Bronchial epithelial cell (primary cell): ENCODE measurements at regions not wholly inside any gene's neighbourhood (a gene's known extent, or its start where the extent isn't known, plus 50 kb on each side); places are given as distances from the start of the nearest gene placed in this dataset.
A peak's percentile ranks its signal among the peaks of the same experiment; 100 is the strongest.

ENCODE experiments used
- DNase-seq: peaks from one replicate; pipeline ENCODE4 v3.0.0-alpha.2; 2010; ENCODE audit warnings: low read depth
- FAIRE-seq: peaks from 2 replicates; lab custom pipeline; 2011; peaks lifted over from hg19 to GRCh38; lab: Jason Lieb, UNC
- H3K27me3 ChIP-seq: 2 replicates; pipeline ENCODE4 v1.5.1; 2011; ENCODE audit warnings: low read length; ENCODE audit not compliant: control insufficient read depth, insufficient read depth
- H3K36me3 ChIP-seq: 2 replicates; pipeline ENCODE4 v1.5.1; 2011; ENCODE audit warnings: low read length; ENCODE audit not compliant: control insufficient read depth, insufficient read depth
- H3K4me3 ChIP-seq: 2 replicates; pipeline ENCODE4 v1.5.1; 2011; ENCODE audit warnings: mild to moderate bottlenecking, low read depth, low read length, control low read depth
- TF ChIP-seq, protein P1 (sequence below): IDR thresholded peaks from 2 replicates; pipeline ENCODE4 v1.5.1; 2011; ENCODE audit warnings: mild to moderate bottlenecking, moderate library complexity, low read length, control low read depth, inconsistent platforms; ENCODE audit not compliant: insufficient read depth, severe bottlenecking

DNA sequence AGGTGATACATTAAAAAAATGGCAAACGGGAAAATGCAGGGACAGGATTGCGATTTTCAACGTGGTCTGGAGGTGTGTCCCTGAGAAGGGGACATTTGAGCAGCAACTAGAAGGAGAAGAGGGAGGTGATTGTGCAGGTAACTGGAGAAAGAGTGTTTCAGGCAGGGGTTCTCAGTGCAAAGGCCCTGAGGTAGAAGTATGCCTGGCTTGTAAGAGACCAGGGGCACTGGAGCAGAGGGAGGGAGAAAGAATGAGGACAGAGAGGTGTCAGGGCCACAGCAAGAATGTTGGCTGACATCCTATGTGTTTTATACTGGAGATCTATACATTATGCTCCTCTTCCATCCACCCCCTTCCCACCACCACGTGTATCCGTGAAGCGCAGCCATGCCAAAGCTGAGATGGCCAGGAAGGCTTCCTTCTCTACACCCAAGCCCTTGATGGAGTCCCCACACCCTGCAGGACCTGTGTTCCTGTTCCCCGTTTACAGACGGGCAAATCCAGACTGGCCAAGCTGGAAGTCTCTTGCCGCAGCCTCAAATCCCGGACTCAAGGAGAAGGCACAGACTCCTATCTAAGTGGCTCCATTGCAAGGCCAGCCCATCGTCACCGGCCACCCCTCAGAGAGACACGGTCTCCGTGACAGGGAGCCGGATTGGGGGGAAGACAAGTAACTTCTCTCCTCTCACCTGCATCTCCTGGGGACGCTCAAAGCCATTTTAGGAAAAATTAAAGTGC, 416.1 kb downstream of the MN1 start:
- FAIRE-seq (no peak), DNase-seq (no peak)
- Histone ChIP-seq H3K27me3 (no peaks in the 10 kb centered on the region), H3K4me3 (no peak overlapping the region), H3K36me3 (no peaks in the 10 kb centered on the region)
- TF ChIP-seq, protein P1, sequence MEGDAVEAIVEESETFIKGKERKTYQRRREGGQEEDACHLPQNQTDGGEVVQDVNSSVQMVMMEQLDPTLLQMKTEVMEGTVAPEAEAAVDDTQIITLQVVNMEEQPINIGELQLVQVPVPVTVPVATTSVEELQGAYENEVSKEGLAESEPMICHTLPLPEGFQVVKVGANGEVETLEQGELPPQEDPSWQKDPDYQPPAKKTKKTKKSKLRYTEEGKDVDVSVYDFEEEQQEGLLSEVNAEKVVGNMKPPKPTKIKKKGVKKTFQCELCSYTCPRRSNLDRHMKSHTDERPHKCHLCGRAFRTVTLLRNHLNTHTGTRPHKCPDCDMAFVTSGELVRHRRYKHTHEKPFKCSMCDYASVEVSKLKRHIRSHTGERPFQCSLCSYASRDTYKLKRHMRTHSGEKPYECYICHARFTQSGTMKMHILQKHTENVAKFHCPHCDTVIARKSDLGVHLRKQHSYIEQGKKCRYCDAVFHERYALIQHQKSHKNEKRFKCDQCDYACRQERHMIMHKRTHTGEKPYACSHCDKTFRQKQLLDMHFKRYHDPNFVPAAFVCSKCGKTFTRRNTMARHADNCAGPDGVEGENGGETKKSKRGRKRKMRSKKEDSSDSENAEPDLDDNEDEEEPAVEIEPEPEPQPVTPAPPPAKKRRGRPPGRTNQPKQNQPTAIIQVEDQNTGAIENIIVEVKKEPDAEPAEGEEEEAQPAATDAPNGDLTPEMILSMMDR: no peak

DNA sequence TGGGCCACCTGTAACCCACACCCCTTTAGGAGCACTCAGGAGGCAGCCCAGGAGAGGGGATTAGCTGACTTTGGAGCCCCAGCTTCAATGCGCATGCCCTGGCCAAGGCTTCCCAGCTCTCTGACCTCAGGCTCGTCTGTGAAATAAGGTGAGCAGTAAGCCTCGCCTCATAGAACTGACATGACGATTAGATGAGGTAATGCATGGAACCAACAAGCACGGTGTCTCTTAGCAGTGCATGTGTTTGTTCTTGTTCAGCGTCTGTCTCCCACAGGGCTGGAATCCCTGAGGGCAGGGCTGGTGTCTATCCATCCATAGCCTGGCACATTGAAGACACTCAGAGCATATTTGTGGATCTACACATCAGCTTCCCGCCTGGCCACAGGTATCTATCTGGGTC, 415.4 kb downstream of the MN1 start:
- FAIRE-seq (peak; percentile 99), DNase-seq (peak; percentile 95)
- H3K27me3 ChIP-seq: no peaks in the 10 kb centered on the region
- H3K36me3 ChIP-seq: no peaks in the 10 kb centered on the region
- no peak overlapping the region for H3K4me3 ChIP-seq
- TF ChIP-seq, protein P1: no peak

DNA sequence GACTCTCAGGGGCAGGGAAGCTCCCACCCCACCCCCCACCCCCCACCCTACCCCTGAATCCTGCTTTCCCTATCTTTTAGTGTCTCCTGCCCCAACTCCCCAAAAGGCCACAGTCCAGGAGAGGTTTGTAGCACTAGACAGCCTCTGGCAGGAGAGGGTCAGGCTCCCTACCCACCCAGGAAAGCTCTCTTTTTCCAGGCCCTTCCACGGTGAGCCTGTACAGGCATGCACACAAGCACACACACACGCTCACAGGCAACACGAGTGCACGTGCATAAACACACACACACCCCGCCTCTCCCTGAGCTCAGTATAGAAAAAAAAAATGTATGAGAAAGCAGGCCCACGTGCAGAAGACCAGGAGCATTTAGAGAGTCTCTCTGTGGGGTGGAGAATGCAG, 414.0 kb downstream of the MN1 start:
- peak; percentile 30 for DNase-seq
- Histone ChIP-seq H3K4me3 (no peak overlapping the region), H3K27me3 (no peaks in the 10 kb centered on the region), H3K36me3 (no peaks in the 10 kb centered on the region)
- no peak for FAIRE-seq
- TF ChIP-seq, protein P1: no peak

DNA sequence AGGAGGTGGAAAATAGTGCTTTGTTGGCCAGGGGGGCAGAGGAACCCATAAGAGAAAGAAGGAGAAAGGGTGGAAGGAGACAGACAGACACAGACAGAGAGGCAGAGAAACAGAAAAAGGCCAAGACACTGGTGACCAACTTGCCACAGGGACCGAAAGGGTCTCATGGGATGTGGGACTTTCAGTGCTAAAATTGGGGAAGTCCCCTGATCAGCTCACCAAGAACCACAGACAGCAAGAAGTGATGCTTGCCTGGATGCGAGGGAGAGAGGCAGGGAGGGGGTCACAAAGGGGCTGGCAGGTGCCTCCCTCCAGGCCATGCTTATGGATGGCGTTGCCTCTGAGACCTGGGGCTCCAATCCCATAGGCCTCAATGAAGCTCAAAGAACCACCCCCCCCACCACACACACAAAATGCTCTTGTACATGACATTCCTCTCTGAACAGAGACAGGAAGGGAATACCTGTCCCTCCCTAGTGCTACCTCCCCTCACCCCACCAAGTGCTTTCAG, 413.4 kb downstream of the MN1 start:
- no peak for DNase-seq
- peak; percentile 13 for FAIRE-seq
- TF ChIP-seq, protein P1: no peak
- H3K36me3 ChIP-seq: no peaks in the 10 kb centered on the region
- no peak overlapping the region for H3K4me3 ChIP-seq
- H3K27me3 ChIP-seq: no peaks in the 10 kb centered on the region

DNA sequence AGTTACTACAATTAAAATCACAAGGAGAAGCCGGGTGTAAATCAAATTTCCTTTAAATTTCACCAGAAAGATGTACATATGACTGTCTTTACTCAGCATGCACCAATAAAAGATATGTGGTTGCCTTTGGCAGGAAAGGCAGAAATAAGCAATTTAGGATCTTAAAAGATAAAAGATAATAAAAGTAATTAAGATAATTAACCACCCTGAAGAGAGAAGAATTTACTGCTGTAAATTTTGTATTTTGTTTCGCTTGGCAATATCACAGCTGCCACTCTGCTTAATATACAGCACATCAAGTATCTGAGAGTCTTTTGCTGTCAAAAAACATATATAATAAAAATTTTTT, 411.9 kb downstream of the MN1 start:
- Histone ChIP-seq H3K4me3 (no peak overlapping the region), H3K36me3 (no peaks in the 10 kb centered on the region), H3K27me3 (no peaks in the 10 kb centered on the region)
- FAIRE-seq: no peak
- no peak for DNase-seq
- TF ChIP-seq, protein P1: no peak
